Kidney (tissue), 13 donors: ENCODE measurements at regions not wholly inside any gene's neighbourhood (a gene's known extent, or its start where the extent isn't known, plus 50 kb on each side); places are given as distances from the start of the nearest gene placed in this dataset.

ENCODE experiments used
- DNase-seq, 5 donors: peaks; one replicate each; pipeline ENCODE4 v3.0.0-alpha.2; 2013 to 2020
- FAIRE-seq: peaks from 2 replicates; lab custom pipeline; 2012; peaks lifted over from hg19 to GRCh38; lab: Jason Lieb, UNC
- H3K27ac ChIP-seq, 2 donors: one replicate each; pipeline ENCODE4 v1.7.0; 2013; ENCODE audit warnings: low read depth in 2 of 2, low read length in 2 of 2, inconsistent platforms in 1 of 2
- H3K27me3 ChIP-seq: one replicate; pipeline ENCODE4 v1.7.1; 2013; ENCODE audit warnings: low read length, inconsistent platforms; ENCODE audit not compliant: control insufficient read depth, insufficient read depth
- H3K36me3 ChIP-seq, 3 donors: one replicate each; pipeline versions ENCODE4 v1.7.0 to v1.7.1; 2013; ENCODE audit warnings: low read length in 3 of 3, control low read depth in 1 of 3, inconsistent platforms in 1 of 3; ENCODE audit not compliant: insufficient read depth in 3 of 3, control insufficient read depth in 2 of 3
- H3K4me1 ChIP-seq, 3 donors: one replicate each; pipeline versions ENCODE4 v1.7.0 to v1.7.1; 2013; ENCODE audit warnings: low read length in 3 of 3, inconsistent platforms in 1 of 3, low read depth in 1 of 3; ENCODE audit not compliant: control insufficient read depth in 2 of 3, insufficient read depth in 2 of 3
- H3K4me3 ChIP-seq, 3 donors: one replicate each; pipeline versions ENCODE4 v1.7.0 to v1.8.1; 2013; ENCODE audit warnings: low read length in 3 of 3, control low read depth in 1 of 3, inconsistent platforms in 1 of 3
- H3K9ac ChIP-seq, 3 donors: one replicate each; pipeline versions ENCODE4 v1.7.0 to v1.7.1; 2013; ENCODE audit warnings: low read length in 3 of 3, control low read depth in 1 of 3, inconsistent platforms in 1 of 3
- H3K9me3 ChIP-seq, 3 donors: one replicate each; pipeline versions ENCODE4 v1.7.0 to v1.7.1; 2013; ENCODE audit warnings: low read length in 3 of 3, control low read depth in 1 of 3, inconsistent platforms in 1 of 3; ENCODE audit not compliant: control insufficient read depth in 2 of 3, insufficient read depth in 1 of 3
- intact Hi-C: fragments of 100-400 bp; cut with DNase I; formaldehyde crosslinking; loops from one replicate; pipeline ENCODE4 v1.11.1; 2022
- TF ChIP-seq, protein P1 (sequence below): IDR thresholded peaks from 3 replicates; pipeline ENCODE4 v1.5.1; 2012; ENCODE audit warnings: mild to moderate bottlenecking, moderate library complexity, borderline replicate concordance; ENCODE audit not compliant: insufficient read depth; ENCODE audit errors: extremely low read depth
- donor health status: control.
- donor health status: control.
- donor health status: control.
- donor health status: control.
- donor health status: control.
- donor health status: DM: yes; HTN: yes; CAD: no.
- donor health status: Normal renal cell carcinoma (clear cell type).

DNA sequence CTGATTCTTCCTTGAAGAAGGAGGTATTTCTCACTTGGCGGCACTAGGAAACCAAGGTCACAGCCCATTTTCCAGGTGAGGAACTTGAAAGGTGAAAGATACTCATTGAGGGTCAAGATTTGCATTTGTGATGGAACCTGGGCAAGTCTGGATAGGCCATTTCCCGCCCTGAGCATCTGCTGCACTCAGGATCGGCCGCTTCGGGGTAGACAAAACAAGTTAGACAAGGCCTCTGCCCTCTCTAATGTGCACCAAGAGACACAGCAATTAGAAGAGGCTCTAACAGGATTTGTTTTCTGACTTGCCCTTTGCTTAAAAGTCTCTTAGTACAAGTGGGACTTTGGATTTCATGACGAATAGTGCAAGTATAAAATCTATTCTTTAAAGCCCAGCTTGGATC is 167.2 kb downstream of the KTN1 start:
- H3K9ac ChIP-seq = no peak overlapping the region
- FAIRE-seq (no peak), DNase-seq (no peak)
- H3K36me3 ChIP-seq = no peaks in the 10 kb centered on the region
- no peak overlapping the region for H3K4me3 ChIP-seq
- no peak overlapping the region for H3K27ac ChIP-seq
- no peaks in the 10 kb centered on the region for H3K27me3 ChIP-seq
- TF ChIP-seq, protein P1, sequence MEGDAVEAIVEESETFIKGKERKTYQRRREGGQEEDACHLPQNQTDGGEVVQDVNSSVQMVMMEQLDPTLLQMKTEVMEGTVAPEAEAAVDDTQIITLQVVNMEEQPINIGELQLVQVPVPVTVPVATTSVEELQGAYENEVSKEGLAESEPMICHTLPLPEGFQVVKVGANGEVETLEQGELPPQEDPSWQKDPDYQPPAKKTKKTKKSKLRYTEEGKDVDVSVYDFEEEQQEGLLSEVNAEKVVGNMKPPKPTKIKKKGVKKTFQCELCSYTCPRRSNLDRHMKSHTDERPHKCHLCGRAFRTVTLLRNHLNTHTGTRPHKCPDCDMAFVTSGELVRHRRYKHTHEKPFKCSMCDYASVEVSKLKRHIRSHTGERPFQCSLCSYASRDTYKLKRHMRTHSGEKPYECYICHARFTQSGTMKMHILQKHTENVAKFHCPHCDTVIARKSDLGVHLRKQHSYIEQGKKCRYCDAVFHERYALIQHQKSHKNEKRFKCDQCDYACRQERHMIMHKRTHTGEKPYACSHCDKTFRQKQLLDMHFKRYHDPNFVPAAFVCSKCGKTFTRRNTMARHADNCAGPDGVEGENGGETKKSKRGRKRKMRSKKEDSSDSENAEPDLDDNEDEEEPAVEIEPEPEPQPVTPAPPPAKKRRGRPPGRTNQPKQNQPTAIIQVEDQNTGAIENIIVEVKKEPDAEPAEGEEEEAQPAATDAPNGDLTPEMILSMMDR = no peak
- peaks cover 0 to 10% (median 3%) of the 10 kb centered on the region in 3 donors for H3K4me1 ChIP-seq
- H3K9me3 ChIP-seq = no peaks in the 10 kb centered on the region
- intact Hi-C loops = no loop called here

DNA sequence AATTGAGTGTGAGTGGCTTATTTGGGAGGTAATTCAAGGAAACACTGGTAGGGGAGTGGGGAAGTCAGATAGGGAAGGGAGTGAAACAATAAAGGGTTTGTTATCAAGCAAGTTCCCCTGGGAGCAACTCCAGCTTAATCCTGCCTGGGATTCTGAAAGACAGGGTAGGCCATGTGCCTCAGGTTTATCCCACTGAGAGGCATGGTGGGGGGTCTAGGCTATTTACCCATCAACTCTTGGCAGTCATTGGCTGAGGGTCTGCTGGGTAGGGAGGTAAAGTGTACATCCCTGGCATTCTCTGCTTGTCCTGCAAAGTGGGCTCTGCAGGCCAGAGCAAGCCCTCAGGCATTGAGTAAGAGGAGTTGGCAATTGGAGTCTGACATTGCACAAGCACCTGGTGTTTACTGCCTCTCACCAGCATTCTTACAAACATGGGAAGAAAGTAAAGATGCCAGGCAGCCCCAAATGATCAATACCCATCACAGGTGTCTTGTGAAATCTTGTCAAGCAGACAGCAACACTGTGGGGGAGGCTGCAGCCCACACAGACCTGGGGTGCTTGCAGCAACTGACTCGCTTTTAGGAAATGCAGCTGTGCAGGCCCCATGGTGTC is 169.3 kb downstream of the KTN1 start:
- intact Hi-C loops = no loop called here
- peaks cover 0 to 10% (median 3%) of the 10 kb centered on the region in 3 donors for H3K4me1 ChIP-seq
- no peak for FAIRE-seq

DNA sequence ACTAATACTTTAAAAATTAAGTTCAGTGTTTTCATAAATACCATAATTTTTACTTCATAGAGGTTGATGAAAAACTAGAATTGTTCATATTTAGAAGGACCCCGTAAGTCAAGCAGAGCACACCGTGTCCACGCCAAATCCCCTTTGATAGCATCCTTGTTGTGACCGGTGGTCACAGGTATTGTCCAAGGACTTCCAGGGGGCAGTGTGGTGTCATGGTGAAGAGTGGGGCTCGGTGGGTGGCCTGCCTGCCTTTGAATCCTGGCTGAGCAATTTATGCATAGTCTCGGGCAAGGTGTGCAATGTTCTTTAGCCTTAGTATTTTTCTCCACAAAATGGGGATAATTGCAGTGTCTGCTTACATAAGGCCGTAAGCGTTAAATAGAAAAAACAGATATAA is 169.9 kb downstream of the KTN1 start:
- no peaks in the 10 kb centered on the region for H3K36me3 ChIP-seq
- no peak for FAIRE-seq
- no peak overlapping the region for H3K4me3 ChIP-seq
- H3K27me3 ChIP-seq = no peaks in the 10 kb centered on the region
- H3K27ac ChIP-seq = no peak overlapping the region
- intact Hi-C loops = no loop called here
- H3K9me3 ChIP-seq = no peaks in the 10 kb centered on the region
- no peak for DNase-seq
- no peak overlapping the region for H3K9ac ChIP-seq
- peaks cover 0 to 10% (median 3%) of the 10 kb centered on the region in 3 donors for H3K4me1 ChIP-seq
- TF ChIP-seq, protein P1 = no peak

More for the DNA sequence above, 169.3 kb downstream of the KTN1 start:
- Histone ChIP-seq H3K27me3 (no peaks in the 10 kb centered on the region), H3K4me3 (no peak overlapping the region), H3K9me3 (no peaks in the 10 kb centered on the region), H3K36me3 (no peaks in the 10 kb centered on the region), H3K27ac (no peak overlapping the region), H3K9ac (no peak overlapping the region)
- TF ChIP-seq, protein P1 = no peak
- no peak for DNase-seq
